K562 (cell line): ENCODE measurements at regions not wholly inside any gene's neighbourhood (a gene's known extent, or its start where the extent isn't known, plus 50 kb on each side); places are given as distances from the start of the nearest gene placed in this dataset.

ENCODE experiments used
- ATAC-seq: fragments of 200-7000 bp; cut with Tn5 transposase; 3 replicates; pipeline ENCODE4 v1.9.1; 2020; ENCODE audit warnings: moderate library complexity
- BruUV-seq: library from RNA; stranded (reverse); fragments of 400-500 nt; replicated peaks from 2 replicates; lab custom pipeline; 2021; lab: Mats Ljungman, UMichigan
- CTCF ChIA-PET: fragments of 300-600 bp; formaldehyde crosslinking; extraction: SDS; loops from one replicate; lab custom pipeline; 2021; ENCODE audit warnings: low intra/inter-chr PET ratio; lab: Yijun Ruan, JAX
- POLR2A ChIA-PET: fragments of 300-600, 350-650 bp; sonication (Branson Sonifier 250); formaldehyde crosslinking; extraction: SDS; loops from one replicate; lab custom pipeline; 2021; ENCODE audit warnings: antibody characterized with exemption, inconsistent platforms; lab: Yijun Ruan, JAX
- DNase-seq, 4 experiments: peaks; one replicate each; pipeline versions ENCODE4 v3.0.0 to v3.0.0-alpha.2; 2011 to 2018; ENCODE audit warnings: low spot score in 3 of 4, mixed read lengths in 3 of 4; ENCODE audit errors: extremely low read depth in 1 of 4
- FAIRE-seq: peaks from 2 replicates; lab custom pipeline; 2011; peaks lifted over from hg19 to GRCh38; lab: Jason Lieb, UNC
- H2AFZ ChIP-seq: 2 replicates; pipeline ENCODE4 v1.6.0; 2011; ENCODE audit warnings: low read depth, low read length, control low read depth, inconsistent platforms
- H3K27ac ChIP-seq: fragments of 200-600 bp; 3 replicates; pipeline ENCODE4 v1.8.0; 2011; ENCODE audit warnings: low read depth, mild to moderate bottlenecking, control low read depth, inconsistent platforms, low read length, moderate library complexity, mixed read lengths; ENCODE audit errors: extremely low read depth
- H3K27me3 ChIP-seq, 2 experiments: fragments of 300-600 bp in 1 of 2; 2 replicates in 1 of 2; 3 replicates in 1 of 2; pipeline versions ENCODE4 v1.6.0 to v1.8.0; 2011; ENCODE audit warnings: inconsistent platforms in 2 of 2, low read length in 2 of 2, mild to moderate bottlenecking in 1 of 2, mixed read lengths in 1 of 2, moderate library complexity in 1 of 2; ENCODE audit not compliant: control insufficient read depth in 2 of 2, insufficient read depth in 2 of 2
- H3K36me3 ChIP-seq: fragments of 300-600 bp; 3 replicates; pipeline ENCODE4 v1.8.0; 2011; ENCODE audit warnings: mild to moderate bottlenecking, low read length, inconsistent platforms; ENCODE audit not compliant: control insufficient read depth, insufficient read depth
- H3K4me1 ChIP-seq, 2 experiments: fragments of 200-600 bp in 1 of 2; replicated peaks in 1 of 2; 2 replicates in 1 of 2; 3 replicates in 1 of 2; pipeline versions ENCODE4 v1.5.1 to v1.8.0; 2011; ENCODE audit warnings: inconsistent platforms in 2 of 2, low read length in 2 of 2, mild to moderate bottlenecking in 1 of 2, mixed read lengths in 1 of 2, moderate library complexity in 1 of 2; ENCODE audit not compliant: control insufficient read depth in 2 of 2, insufficient read depth in 2 of 2
- H3K4me2 ChIP-seq: 2 replicates; pipeline ENCODE4 v1.6.1; 2011; ENCODE audit warnings: low read length, control low read depth, inconsistent platforms, mixed read lengths; ENCODE audit not compliant: insufficient read depth
- H3K4me3 ChIP-seq: fragments of 200-600 bp; sonication (generic), shearing (Covaris generic); 2 replicates; pipeline ENCODE4 v1.5.1; 2016; ENCODE audit warnings: control low read depth, inconsistent platforms
- H3K79me2 ChIP-seq: fragments of 200-600 bp; 3 replicates; pipeline ENCODE4 v1.8.0; 2011; ENCODE audit warnings: low read length, inconsistent platforms; ENCODE audit not compliant: control insufficient read depth, insufficient read depth
- H3K9ac ChIP-seq, 2 experiments: 2 replicates each; pipeline versions ENCODE4 v1.6.0 to v1.6.1; 2011; ENCODE audit warnings: low read depth in 2 of 2, low read length in 2 of 2, control low read depth in 1 of 2, inconsistent platforms in 1 of 2, mild to moderate bottlenecking in 1 of 2, mixed read lengths in 1 of 2; ENCODE audit not compliant: insufficient read depth in 1 of 2
- H3K9me1 ChIP-seq: one replicate; pipeline ENCODE4 v1.6.0; 2011; ENCODE audit warnings: inconsistent platforms, mild to moderate bottlenecking, low read length, moderate library complexity; ENCODE audit not compliant: control insufficient read depth, insufficient read depth
- H3K9me3 ChIP-seq: replicated peaks from 2 replicates; pipeline ENCODE4 v1.5.1; 2011; ENCODE audit warnings: low read depth, low read length, inconsistent platforms; ENCODE audit not compliant: control insufficient read depth, insufficient read depth
- H4K20me1 ChIP-seq: replicated peaks from 2 replicates; pipeline ENCODE4 v1.6.1; 2011; ENCODE audit warnings: low read length, inconsistent platforms, mixed read lengths; ENCODE audit not compliant: control insufficient read depth, insufficient read depth
- C11orf30 ChIP-seq: fragments of 450-650 bp; IDR thresholded peaks from 2 replicates; pipeline ENCODE4 v1.6.1; 2016; ENCODE audit warnings: low read depth, mild to moderate bottlenecking
- CCNT2 ChIP-seq: IDR thresholded peaks from 2 replicates; pipeline ENCODE4 v1.6.1; 2011; ENCODE audit warnings: borderline replicate concordance, low read depth, mild to moderate bottlenecking, moderate library complexity, mixed read lengths, low read length; ENCODE audit not compliant: insufficient read length; ENCODE audit errors: extremely low read depth
- HNRNPK ChIP-seq: fragments of 200-400 bp; formaldehyde crosslinking; IDR thresholded peaks from one replicate; pipeline ENCODE4 v1.6.1; 2018; ENCODE audit warnings: mild to moderate bottlenecking, low read depth, low read length; ENCODE audit not compliant: poor library complexity, severe bottlenecking
- NR2C2 ChIP-seq, 2 experiments: fragments of 200-800 bp in 1 of 2; sonication (Bioruptor generic) in 1 of 2; sonication (generic) in 1 of 2; formaldehyde crosslinking in 1 of 2; IDR thresholded peaks; 2 replicates each; pipeline versions ENCODE4 v1.6.1 to v1.8.0; 2016 to 2022; ENCODE audit warnings: mild to moderate bottlenecking in 1 of 2, missing compliant biosample characterization in 1 of 2, missing genetic modification characterization in 1 of 2, missing genetic modification reagents in 1 of 2
- ZBTB2 ChIP-seq: fragments of 450-650 bp; IDR thresholded peaks from 2 replicates; pipeline ENCODE4 v1.6.1; 2016; ENCODE audit warnings: antibody characterized with exemption
- ZNF586 ChIP-seq: fragments of 450-650 bp; formaldehyde crosslinking; conservative IDR thresholded peaks from 2 replicates; pipeline ENCODE4 v1.4.0; 2020; ENCODE audit warnings: mild to moderate bottlenecking, moderate library complexity
- WGBS: fragments of 100-300 bp; shearing (Covaris generic); methylation state at CpG from one replicate; pipeline ENCODE4 v1.1.6; 2016; ENCODE audit warnings: low coverage, mixed read lengths; ENCODE audit not compliant: insufficient coverage; ENCODE audit errors: missing lambda C conversion rate; 5-methylcytosine and 5-hydroxymethylcytosine counted together
- in situ Hi-C: fragments of 300-500 bp; cut with MboI; formaldehyde crosslinking; loops from 4 replicates; pipeline ENCODE4 v1.15.0; 2018; ENCODE audit warnings: inconsistent platforms, mixed read lengths
- intact Hi-C: fragments of 100-400 bp; cut with micrococcal nuclease; formaldehyde crosslinking; loops from 2 replicates; pipeline ENCODE4 v1.14.2; 2022

DNA sequence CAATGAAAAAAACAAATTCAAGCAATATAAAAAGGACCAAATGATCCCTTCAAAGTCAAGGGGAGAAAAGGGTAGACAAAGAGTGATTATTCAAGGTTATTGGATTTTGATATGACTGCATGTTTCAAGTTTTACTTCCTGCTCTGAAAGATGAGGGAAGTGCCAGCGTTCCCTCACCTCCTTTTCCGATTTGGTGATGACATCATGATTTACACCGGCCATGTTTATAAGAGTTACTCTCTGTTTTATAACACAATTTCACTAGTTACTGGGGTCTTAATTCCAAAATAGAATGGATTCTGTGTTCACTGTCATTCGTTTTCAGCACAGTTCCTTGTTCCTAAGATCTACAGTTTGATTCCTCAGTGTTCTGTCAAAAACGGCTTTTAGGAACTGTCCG is 60.5 kb upstream of the CPXM2 start:
- in situ Hi-C loops (loop anchor here (25.0 kb wide), 1 partner anchor 915 kb away; no protein-coding TSS in a partner anchor), intact Hi-C loops (no loop called here)
- no peak for DNase-seq
- Histone ChIP-seq H3K27me3 (peaks cover 0 to 8% of the 10 kb centered on the region in 2 experiments; a peak in 2 of 5 replicates), H3K4me3 (no peak overlapping the region), H3K27ac (no peak overlapping the region), H3K4me2 (no peak overlapping the region), H3K9me3 (no peaks in the 10 kb centered on the region)
- WGBS: 0% methylated on average over 6 of the region's 6 CpGs
- FAIRE-seq: no peak
- TF ChIP-seq ZBTB2: no peak
- TF ChIP-seq HNRNPK: no peak
- TF ChIP-seq ZNF586 (CRISPR knock-in tag): no peak
- no peak for TF ChIP-seq NR2C2 (CRISPR knock-in tag; IDR thresholded peaks at IDR 0.05)
- TF ChIP-seq NR2C2 (tag; IDR thresholded peaks at IDR 0.05): no peak
- no peak for TF ChIP-seq C11orf30
- no peak for TF ChIP-seq CCNT2
- TF ChIP-seq, all 486 proteins: peak for 0
- no TSS peak for BruUV-seq
- ChIA-PET POLR2A (no interaction called here), CTCF (no interaction called here)
- Histone ChIP-seq H3K36me3 (no peaks in the 10 kb centered on the region), H4K20me1 (no peaks in the 10 kb centered on the region), H3K79me2 (no peaks in the 10 kb centered on the region), H2AFZ (no peak overlapping the region), H3K9me1 (no peaks in the 10 kb centered on the region), H3K4me1 (no peaks in the 10 kb centered on the region), H3K9ac (no peak overlapping the region)
- no peak for ATAC-seq
